NCI-H774 (cell line): ENCODE measurements at regions not wholly inside any gene's neighbourhood (a gene's known extent, or its start where the extent isn't known, plus 50 kb on each side); places are given as distances from the start of the nearest gene placed in this dataset.

Source experiments
- DNase-seq: peaks from one replicate; lab custom pipeline; 2025; lab: John Stamatoyannopoulos, UW

GRCh38 chr5:171650597-171650996 is 135.0 kb upstream of the SMIM23 start:
- DNase-seq, result no peak

GRCh38 chr5:171651102-171651501 is 134.5 kb upstream of the SMIM23 start:
- DNase-seq, result no peak

GRCh38 chr5:171654881-171655280 is 130.7 kb upstream of the SMIM23 start:
- DNase-seq, result no peak

- DNase-seq, result no peak
These were observed 128.1 kb upstream of the SMIM23 start for GRCh38 chr5:171657473-171657872.

GRCh38 chr5:171659896-171660295 is 125.7 kb upstream of the SMIM23 start:
- DNase-seq, result no peak

GRCh38 chr5:171660434-171660833 is 125.2 kb upstream of the SMIM23 start:
- no peak for DNase-seq

- DNase-seq, result no peak
These were observed 124.5 kb upstream of the SMIM23 start for GRCh38 chr5:171661143-171661542.

GRCh38 chr5:171663311-171664085 is 122.1 kb upstream of the SMIM23 start:
- DNase-seq, result no peak

- no peak for DNase-seq
These were observed 121.1 kb upstream of the SMIM23 start for GRCh38 chr5:171664489-171664888.

- DNase-seq, result no peak
These were observed 118.8 kb upstream of the SMIM23 start for GRCh38 chr5:171666815-171667214.

- DNase-seq, result no peak
These were observed 118.1 kb upstream of the SMIM23 start for GRCh38 chr5:171667341-171668096.

- no peak for DNase-seq
These were observed 117.6 kb upstream of the SMIM23 start for GRCh38 chr5:171668097-171668412.

- DNase-seq, result no peak
These were observed 116.0 kb upstream of the SMIM23 start for GRCh38 chr5:171669571-171669970.

GRCh38 chr5:171672556-171672955 is 113.1 kb upstream of the SMIM23 start:
- DNase-seq, result no peak

GRCh38 chr5:171673328-171673727 is 112.3 kb upstream of the SMIM23 start:
- DNase-seq, result no peak

- DNase-seq, result no peak
These were observed 111.8 kb upstream of the SMIM23 start for GRCh38 chr5:171673840-171674239.

GRCh38 chr5:171675511-171675910 is 110.1 kb upstream of the SMIM23 start:
- no peak for DNase-seq

- no peak for DNase-seq
These were observed 109.2 kb upstream of the SMIM23 start for GRCh38 chr5:171676286-171676944.

- DNase-seq, result no peak
These were observed 107.0 kb upstream of the SMIM23 start for GRCh38 chr5:171678646-171679045.

GRCh38 chr5:171680485-171680884 is 105.1 kb upstream of the SMIM23 start:
- no peak for DNase-seq

- no peak for DNase-seq
These were observed 104.6 kb upstream of the SMIM23 start for GRCh38 chr5:171681061-171681460.

- no peak for DNase-seq
These were observed 103.9 kb upstream of the SMIM23 start for GRCh38 chr5:171681677-171682076.

GRCh38 chr5:171682801-171683200 is 102.8 kb upstream of the SMIM23 start:
- DNase-seq, result no peak
